Liver (tissue), 8 donors: ENCODE measurements at regions not wholly inside any gene's neighbourhood (a gene's known extent, or its start where the extent isn't known, plus 50 kb on each side); places are given as distances from the start of the nearest gene placed in this dataset.

Experiments used
- DNase-seq: peaks from one replicate; pipeline ENCODE4 v3.0.0-alpha.2; 2017; ENCODE audit warnings: low spot score
- H3K27ac ChIP-seq, 2 donors: one replicate each; pipeline ENCODE4 v1.7.0; 2013; ENCODE audit warnings: inconsistent platforms in 2 of 2, low read length in 2 of 2, control low read depth in 1 of 2, low read depth in 1 of 2, mild to moderate bottlenecking in 1 of 2
- H3K27me3 ChIP-seq, 4 donors: one replicate each; pipeline versions ENCODE4 v1.6.1 to v1.7.0; 2013; ENCODE audit warnings: low read length in 3 of 4, inconsistent platforms in 1 of 4, mild to moderate bottlenecking in 1 of 4, moderate library complexity in 1 of 4; ENCODE audit not compliant: control insufficient read depth in 4 of 4, insufficient read depth in 4 of 4
- H3K36me3 ChIP-seq, 4 donors: one replicate each; pipeline versions ENCODE4 v1.6.1 to v1.7.0; 2013; ENCODE audit warnings: low read length in 3 of 4, mild to moderate bottlenecking in 3 of 4, low read depth in 1 of 4, moderate library complexity in 1 of 4; ENCODE audit not compliant: control insufficient read depth in 4 of 4, insufficient read depth in 3 of 4
- H3K4me1 ChIP-seq, 4 donors: one replicate each; pipeline versions ENCODE4 v1.6.1 to v1.7.0; 2013; ENCODE audit warnings: low read length in 3 of 4, mild to moderate bottlenecking in 3 of 4, moderate library complexity in 1 of 4; ENCODE audit not compliant: control insufficient read depth in 4 of 4, insufficient read depth in 4 of 4
- H3K4me3 ChIP-seq, 3 donors: one replicate each; pipeline versions ENCODE4 v1.6.1 to v1.7.0; 2013; ENCODE audit warnings: low read length in 3 of 3, control low read depth in 1 of 3, low read depth in 1 of 3, mild to moderate bottlenecking in 1 of 3
- H3K9ac ChIP-seq, 2 donors: one replicate each; pipeline ENCODE4 v1.7.0; 2013; ENCODE audit warnings: low read length in 2 of 2, mild to moderate bottlenecking in 2 of 2, moderate library complexity in 2 of 2, control low read depth in 1 of 2, low read depth in 1 of 2
- H3K9me3 ChIP-seq, 4 donors: one replicate each; pipeline versions ENCODE4 v1.6.1 to v1.7.0; 2013; ENCODE audit warnings: low read length in 3 of 4; ENCODE audit not compliant: control insufficient read depth in 4 of 4
- ATF3 ChIP-seq: IDR thresholded peaks from 2 replicates; pipeline ENCODE4 v1.6.1; 2016; ENCODE audit warnings: antibody characterized with exemption
- CTCF ChIP-seq: fragments of 150-350 bp; IDR thresholded peaks from 2 replicates; pipeline ENCODE4 v1.5.1; 2017; ENCODE audit warnings: improper control_type of control experiment, low read depth, low read length; ENCODE audit not compliant: missing input control
- EGR1 ChIP-seq, 2 donors: IDR thresholded peaks; 2 replicates each; pipeline ENCODE4 v1.6.1; 2016 to 2018; ENCODE audit warnings: antibody characterized with exemption in 2 of 2, low read depth in 2 of 2
- FOXA1 ChIP-seq: IDR thresholded peaks from 2 replicates; pipeline ENCODE4 v1.6.1; 2016; ENCODE audit warnings: antibody characterized with exemption
- FOXA2 ChIP-seq: IDR thresholded peaks from 2 replicates; pipeline ENCODE4 v1.6.1; 2016; ENCODE audit warnings: antibody characterized with exemption
- GABPA ChIP-seq, 2 donors: IDR thresholded peaks in 1 of 2; conservative IDR thresholded peaks in 1 of 2; 2 replicates each; pipeline ENCODE4 v1.6.1; 2016; ENCODE audit warnings: antibody characterized with exemption in 2 of 2, mild to moderate bottlenecking in 1 of 2, moderate library complexity in 1 of 2
- HNF4A ChIP-seq, 2 donors: conservative IDR thresholded peaks; 2 replicates each; pipeline ENCODE4 v1.6.1; 2016; ENCODE audit warnings: antibody characterized with exemption in 2 of 2, mild to moderate bottlenecking in 2 of 2
- HNF4G ChIP-seq: IDR thresholded peaks from 2 replicates; pipeline ENCODE4 v1.6.1; 2016; ENCODE audit warnings: antibody characterized with exemption
- JUND ChIP-seq, 2 donors: IDR thresholded peaks; 2 replicates each; pipeline ENCODE4 v1.6.1; 2016; ENCODE audit warnings: antibody characterized with exemption in 2 of 2
- MAX ChIP-seq: IDR thresholded peaks from 2 replicates; pipeline ENCODE4 v1.6.1; 2016; ENCODE audit warnings: antibody characterized with exemption
- NR2F2 ChIP-seq: IDR thresholded peaks from 2 replicates; pipeline ENCODE4 v1.6.1; 2016; ENCODE audit warnings: antibody characterized with exemption
- RAD21 ChIP-seq, 2 donors: IDR thresholded peaks; 2 replicates each; pipeline ENCODE4 v1.6.1; 2016; ENCODE audit warnings: antibody characterized with exemption in 2 of 2, mild to moderate bottlenecking in 2 of 2
- REST ChIP-seq: IDR thresholded peaks from 2 replicates; pipeline ENCODE4 v1.6.1; 2016; ENCODE audit warnings: antibody characterized with exemption, mild to moderate bottlenecking
- RXRA ChIP-seq, 2 donors: IDR thresholded peaks; 2 replicates each; pipeline ENCODE4 v1.6.1; 2017 to 2018; ENCODE audit warnings: antibody characterized with exemption in 2 of 2, mild to moderate bottlenecking in 1 of 2
- SP1 ChIP-seq: IDR thresholded peaks from 2 replicates; pipeline ENCODE4 v1.6.1; 2018; ENCODE audit warnings: antibody characterized with exemption, mild to moderate bottlenecking
- TAF1 ChIP-seq: conservative IDR thresholded peaks from 2 replicates; pipeline ENCODE4 v1.6.1; 2016; ENCODE audit warnings: antibody characterized with exemption, mild to moderate bottlenecking
- YY1 ChIP-seq: IDR thresholded peaks from 2 replicates; pipeline ENCODE4 v1.6.1; 2016; ENCODE audit warnings: antibody characterized with exemption, mild to moderate bottlenecking
- ZBTB33 ChIP-seq: IDR thresholded peaks from 2 replicates; pipeline ENCODE4 v1.6.1; 2016; ENCODE audit warnings: antibody characterized with exemption
- WGBS: extraction: QIAGEN DNeasy Blood & Tissue Kit; methylation state at CpG from one replicate; pipeline ENCODE4 v1.1.7; 2013; 5-methylcytosine and 5-hydroxymethylcytosine counted together
- donor health status: healthy.
- donor health status: healthy.
- donor health status: healthy.
- donor health status: healthy.
- donor health status: healthy.

GRCh38 chr7:34240417-34240816 is 335.1 kb downstream of the BMPER start:
- DNase-seq: no peak
- Histone ChIP-seq H3K9ac (no peak overlapping the region), H3K9me3 (no peaks in the 10 kb centered on the region), H3K36me3 (no peaks in the 10 kb centered on the region), H3K27ac (no peak overlapping the region), H3K27me3 (peaks cover 0 to 4% (median 0%) of the 10 kb centered on the region in 4 donors), H3K4me3 (no peak overlapping the region), H3K4me1 (no peaks in the 10 kb centered on the region)
- TF ChIP-seq TAF1: no peak
- no peak for TF ChIP-seq RXRA (IDR thresholded peaks at IDR 0.05)
- no peak for TF ChIP-seq FOXA2
- TF ChIP-seq YY1: no peak
- no peak for TF ChIP-seq HNF4A (conservative IDR thresholded peaks at IDR 0.05)
- TF ChIP-seq ATF3: no peak
- TF ChIP-seq MAX: no peak
- TF ChIP-seq FOXA1: no peak
- no peak for TF ChIP-seq HNF4G
- no peak for TF ChIP-seq REST
- no peak for TF ChIP-seq JUND (IDR thresholded peaks at IDR 0.05)
- no peak for TF ChIP-seq SP1
- no peak for TF ChIP-seq GABPA (IDR thresholded peaks at IDR 0.05 in 1 of 2, conservative IDR thresholded peaks at IDR 0.05 in 1 of 2)
- TF ChIP-seq ZBTB33: no peak
- TF ChIP-seq NR2F2: no peak
- TF ChIP-seq RAD21 (IDR thresholded peaks at IDR 0.05): no peak
- TF ChIP-seq CTCF: no peak
- no peak for TF ChIP-seq EGR1 (IDR thresholded peaks at IDR 0.05; ENCODE audit: low read depth in 2 of 2)
- WGBS: 84% methylated on average over 4 of the region's 4 CpGs
